CD4-positive, alpha-beta T cell treated with Interleukin-12 subunit alpha and Interleukin-12 subunit beta, for 1 hour (primary cell): ENCODE measurements at regions not wholly inside any gene's neighbourhood (a gene's known extent, or its start where the extent isn't known, plus 50 kb on each side); places are given as distances from the start of the nearest gene placed in this dataset.

Source experiments
- DNase-seq: peaks from one replicate; pipeline ENCODE4 v3.0.0-alpha.2; 2020

GRCh38 chr10:128471151-128471550 lies 344.9 kb upstream of the MKI67 start:
- no peak for DNase-seq

GRCh38 chr10:128472196-128472595 lies 346.0 kb upstream of the MKI67 start:
- DNase-seq, result no peak

DNA sequence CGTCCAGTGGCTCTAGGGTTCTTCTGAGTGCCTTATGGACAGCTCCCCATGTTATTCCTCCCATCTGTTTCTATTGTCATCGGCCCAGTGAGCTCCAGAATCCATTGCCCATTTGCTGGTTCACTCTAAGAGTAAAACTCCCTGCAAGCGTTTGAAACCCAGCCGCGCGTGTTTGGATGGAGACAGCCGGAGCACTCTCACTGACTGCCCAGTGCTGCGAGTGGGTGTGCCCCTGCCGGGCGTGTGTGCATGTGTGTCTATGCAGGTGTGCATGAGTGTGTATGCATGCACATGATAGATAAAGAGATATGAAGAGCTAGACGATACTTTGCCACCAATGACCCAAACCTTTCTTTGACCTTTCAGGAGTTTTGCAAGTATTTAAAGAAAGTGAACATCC lies 347.2 kb upstream of the MKI67 start:
- DNase-seq, result no peak

- DNase-seq, result no peak
Measured at GRCh38 chr10:128473911-128474310, 347.7 kb upstream of the MKI67 start.

DNA sequence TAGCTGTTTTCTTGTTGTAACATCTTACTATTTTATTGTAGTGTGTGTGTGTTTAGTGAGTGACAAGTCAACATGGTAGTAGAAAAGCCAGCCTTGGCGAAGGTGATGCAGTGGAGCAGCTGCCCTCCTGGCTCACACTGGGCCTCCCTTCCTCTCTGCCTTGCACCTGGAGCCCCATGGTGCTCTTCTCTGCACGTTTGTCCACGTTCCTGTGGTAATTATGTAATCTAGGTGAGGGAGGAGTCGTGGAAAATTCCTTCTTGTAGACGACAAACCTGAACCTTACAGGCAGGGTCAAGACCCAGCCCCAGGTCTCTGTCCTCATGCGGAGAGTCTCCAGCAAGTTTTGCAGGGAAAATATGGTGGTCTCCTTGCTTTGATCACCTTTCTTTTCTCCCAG lies 348.3 kb upstream of the MKI67 start:
- DNase-seq, result no peak

DNA sequence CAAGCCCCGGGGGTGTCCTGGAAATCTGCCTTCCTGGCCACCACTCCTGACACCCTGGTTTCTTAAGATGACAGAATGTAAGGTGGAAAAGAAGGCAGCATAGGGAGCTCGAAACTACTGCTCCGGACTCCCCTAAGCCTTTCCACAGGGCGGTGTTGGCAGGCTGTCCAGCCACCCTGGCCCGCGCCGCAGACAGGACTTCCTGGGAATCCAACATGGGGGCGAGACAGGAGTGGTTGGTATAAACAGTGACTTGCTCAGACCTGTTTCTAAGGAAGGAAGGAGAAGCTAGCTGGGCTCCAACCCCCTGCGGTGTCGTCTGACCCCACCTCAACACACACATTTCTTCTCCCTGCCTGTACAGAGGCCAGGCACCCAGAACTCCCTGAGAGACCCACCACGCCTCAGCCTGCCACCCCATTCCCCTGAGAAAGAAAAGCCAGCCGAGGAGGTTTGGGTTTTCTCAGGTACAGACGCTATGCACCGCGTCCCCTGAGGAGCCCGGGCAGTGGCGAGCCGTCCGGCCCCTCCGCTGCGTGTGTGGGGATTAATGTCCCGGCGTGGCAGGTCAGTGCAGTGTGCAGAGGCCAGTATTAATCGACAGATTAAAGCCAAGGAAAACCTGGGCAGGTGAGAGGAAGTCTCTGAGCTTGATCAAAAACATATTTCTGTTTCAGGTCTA lies 349.6 kb upstream of the MKI67 start:
- DNase-seq, result no peak

- no peak for DNase-seq
Measured at GRCh38 chr10:128476368-128476725, 350.1 kb upstream of the MKI67 start.

DNA sequence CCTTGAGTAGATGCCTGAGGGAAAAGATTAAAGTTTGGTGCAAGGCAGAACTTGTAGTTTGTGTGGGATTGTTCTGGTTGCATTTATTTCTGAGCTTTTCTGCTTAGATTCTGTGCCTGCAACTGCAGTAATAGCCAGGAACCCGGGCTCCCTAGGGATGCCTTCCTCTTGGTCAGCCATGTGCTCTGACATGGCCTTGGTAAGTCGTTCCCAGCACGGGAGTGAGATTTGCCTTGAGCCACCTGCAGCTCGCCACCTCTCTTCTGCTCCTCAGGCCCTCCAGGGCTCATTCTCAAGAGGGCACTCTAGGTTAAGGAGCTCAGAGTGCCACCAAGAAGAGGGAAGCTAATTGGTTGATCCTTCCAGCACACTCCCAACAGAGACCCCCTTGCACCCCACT lies 350.6 kb upstream of the MKI67 start:
- DNase-seq, result no peak

DNA sequence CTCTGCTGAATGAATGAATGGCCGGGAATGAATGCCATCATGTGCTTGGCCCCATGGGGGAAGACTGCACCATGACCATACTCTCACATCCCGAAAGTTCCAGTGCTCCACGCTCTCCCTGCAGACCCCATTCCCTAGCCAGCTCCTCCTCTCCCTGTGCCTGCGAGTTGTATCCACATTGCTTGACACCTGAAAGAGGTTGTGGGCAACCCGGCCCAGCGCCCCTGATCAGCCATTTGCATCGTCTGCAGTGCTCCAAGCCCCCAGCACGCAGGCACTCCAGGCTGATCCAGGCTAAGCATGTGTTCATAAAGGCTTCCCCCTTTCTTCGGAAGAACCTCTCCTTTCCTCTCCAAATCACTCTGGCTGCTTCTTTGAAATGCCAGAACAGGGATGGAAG lies 354.4 kb upstream of the MKI67 start:
- no peak for DNase-seq

DNA sequence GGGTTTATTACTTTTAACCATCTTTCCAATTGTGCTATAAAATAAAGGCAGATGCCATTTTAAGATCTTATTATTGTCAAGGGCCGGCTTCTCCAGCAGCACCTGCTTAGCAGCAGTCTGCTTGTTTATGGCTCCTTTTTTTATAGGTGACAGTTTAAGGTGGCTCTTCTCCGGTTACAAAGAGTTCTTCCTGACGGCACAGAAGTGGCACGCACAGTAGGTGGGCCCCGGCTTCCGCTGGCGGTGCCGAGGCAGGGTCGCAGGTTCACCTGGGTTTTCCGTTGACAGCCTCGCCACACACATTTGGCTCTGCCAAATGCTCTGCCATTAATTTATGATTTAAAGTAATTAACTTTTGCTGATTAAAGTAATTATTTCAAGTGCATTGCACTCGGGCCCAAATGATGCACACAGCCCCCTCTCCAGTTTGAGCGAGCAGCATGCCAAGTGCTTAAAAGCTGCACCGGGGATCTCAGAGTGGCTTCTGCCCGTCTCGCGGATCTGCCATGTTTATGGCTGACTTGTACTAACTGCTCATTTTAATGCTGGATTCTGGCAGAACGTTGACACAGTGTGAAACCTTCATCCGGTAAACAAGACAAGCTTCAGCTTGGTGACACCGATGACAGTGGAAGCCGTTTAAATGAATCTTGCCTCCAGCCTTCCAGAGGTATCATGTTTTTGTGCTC lies 355.1 kb upstream of the MKI67 start:
- DNase-seq, result no peak

DNA sequence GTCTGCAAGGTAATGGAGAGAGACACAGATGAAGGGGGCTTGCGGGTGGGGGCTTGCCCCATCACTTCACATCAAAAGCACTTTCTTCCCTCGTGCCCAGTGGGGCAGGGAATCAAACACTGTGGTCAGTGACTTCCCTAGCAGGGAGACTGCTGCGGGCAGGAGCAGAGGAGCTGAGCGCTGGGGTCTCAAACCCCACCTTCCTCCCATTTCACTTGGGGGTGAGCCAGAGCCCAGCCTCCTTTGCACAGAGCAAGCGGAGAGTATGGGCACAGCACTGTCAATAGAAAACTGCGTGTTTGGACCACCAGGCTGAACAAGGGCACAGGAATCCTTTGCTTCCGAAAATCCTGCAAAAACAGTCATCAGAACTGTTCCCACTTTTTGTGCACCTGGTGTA lies 355.8 kb upstream of the MKI67 start:
- DNase-seq, result no peak

- no peak for DNase-seq
Measured at GRCh38 chr10:128483216-128483615, 357.0 kb upstream of the MKI67 start.

DNA sequence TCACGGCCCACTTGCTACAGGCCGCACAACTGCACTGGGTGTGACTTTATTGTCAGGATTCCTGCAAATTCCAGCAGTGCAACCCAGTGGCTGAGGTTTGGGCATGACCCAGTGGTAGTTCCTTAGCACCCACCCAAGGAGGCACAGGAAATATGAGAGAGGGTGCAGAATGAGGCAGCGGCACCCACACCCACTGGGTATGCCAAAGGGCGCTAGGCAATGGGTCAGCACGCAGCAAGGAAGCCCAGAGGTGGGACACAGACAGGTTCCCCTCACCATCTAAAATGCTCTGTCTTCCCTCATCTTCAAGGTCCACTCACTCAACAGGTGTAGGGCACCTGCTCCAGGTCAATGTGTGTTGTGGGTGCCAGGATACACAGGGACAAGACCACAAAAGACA lies 357.8 kb upstream of the MKI67 start:
- DNase-seq, result no peak

GRCh38 chr10:128485701-128486235 lies 359.5 kb upstream of the MKI67 start:
- DNase-seq, result no peak

GRCh38 chr10:128487517-128487916 lies 361.3 kb upstream of the MKI67 start:
- DNase-seq, result no peak

- DNase-seq, result no peak
Measured at GRCh38 chr10:128489324-128490247, 363.4 kb upstream of the MKI67 start.

DNA sequence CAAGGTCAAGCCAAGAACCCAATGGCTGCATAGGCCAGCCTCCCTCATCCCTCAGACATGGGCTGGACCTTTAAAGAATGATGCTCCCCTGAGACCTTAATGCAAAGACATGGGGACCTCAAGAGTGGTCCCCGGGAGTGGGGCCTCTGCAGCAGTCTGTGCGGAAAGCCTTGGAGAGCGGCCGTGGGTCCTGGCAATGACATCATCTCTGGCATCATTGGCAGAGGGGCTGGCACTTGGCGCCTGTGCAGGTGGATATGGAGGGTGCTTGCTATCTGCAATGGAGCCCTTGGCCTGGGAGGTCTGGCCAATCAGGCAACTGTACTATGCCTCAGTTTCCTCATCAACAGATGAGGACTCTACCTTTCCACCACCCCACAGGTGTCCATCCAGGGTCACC lies 365.5 kb upstream of the MKI67 start:
- no peak for DNase-seq

DNA sequence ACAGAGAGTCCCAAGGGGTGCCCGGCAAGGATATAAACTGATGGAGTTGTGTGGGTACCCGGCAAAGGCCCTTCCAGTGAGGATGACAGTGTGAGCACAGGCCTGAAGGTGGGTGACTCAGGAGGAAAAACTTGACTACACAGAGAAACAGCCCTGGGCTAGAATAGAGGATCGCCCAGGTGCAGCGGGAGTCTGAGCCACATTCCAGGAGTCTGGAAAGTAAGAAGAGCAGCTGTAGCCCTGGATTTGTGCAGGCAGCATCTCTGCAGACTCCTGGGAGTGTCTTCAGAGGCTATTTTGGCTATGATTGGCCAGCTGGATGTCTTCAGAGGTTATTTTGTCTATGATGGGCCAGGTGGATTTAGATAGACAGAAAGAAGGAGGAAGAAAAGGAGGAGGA lies 367.6 kb upstream of the MKI67 start:
- DNase-seq, result no peak

- DNase-seq, result no peak
Measured at GRCh38 chr10:128494665-128495064, 368.4 kb upstream of the MKI67 start.

DNA sequence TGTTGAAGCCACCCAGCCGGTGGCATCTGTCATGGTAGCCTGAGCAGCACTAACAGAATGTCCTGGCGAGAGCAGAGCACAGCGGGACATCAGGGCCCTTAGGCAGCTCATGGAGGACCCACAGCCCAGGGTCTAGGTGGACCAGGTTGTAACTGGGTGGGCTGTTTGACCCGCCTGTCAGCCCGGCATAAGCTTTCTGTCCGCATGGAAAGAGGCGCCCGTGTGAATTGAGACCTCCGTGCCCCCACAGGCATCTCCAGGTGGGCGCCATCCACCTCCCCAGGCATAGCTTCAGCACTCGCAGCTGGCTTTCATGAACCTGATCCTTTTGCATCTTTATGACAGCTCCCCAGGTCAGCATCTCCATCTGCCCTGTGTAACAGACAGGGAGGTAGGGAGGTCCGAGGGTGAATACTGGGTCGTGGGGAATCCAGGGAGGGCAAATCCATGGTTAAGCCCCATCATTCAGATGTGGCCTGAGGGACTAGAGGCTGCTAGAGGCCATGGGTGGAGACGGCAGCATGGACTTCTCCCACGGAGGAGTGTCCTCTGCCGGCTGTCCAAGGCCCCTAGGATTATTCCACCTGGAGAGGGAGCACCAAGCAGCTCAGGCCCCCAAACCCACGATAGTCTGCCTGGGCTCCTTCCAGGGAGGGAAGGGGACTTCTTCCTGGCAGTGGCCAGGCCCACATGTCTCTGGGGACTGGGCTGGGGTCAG lies 371.6 kb upstream of the MKI67 start:
- no peak for DNase-seq

DNA sequence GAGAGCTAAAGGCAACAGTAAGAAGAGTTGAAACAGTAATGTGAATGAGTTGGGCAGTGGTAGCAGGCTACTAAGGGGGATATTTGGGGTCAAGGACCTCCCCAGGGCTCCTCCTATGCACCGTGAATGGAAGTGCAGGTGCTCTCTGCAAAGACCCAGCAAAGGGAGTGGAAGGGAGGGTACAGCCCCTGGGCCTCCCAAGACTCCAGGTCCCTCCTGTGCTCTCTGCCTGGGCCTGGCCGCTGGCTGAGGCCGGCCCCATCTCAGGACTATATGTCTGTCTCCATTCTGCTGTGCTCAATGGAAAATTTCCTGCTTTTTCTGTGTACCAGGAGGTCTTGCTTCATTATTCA lies 372.1 kb upstream of the MKI67 start:
- no peak for DNase-seq

- DNase-seq, result no peak
Measured at GRCh38 chr10:128498746-128499145, 372.5 kb upstream of the MKI67 start.

DNA sequence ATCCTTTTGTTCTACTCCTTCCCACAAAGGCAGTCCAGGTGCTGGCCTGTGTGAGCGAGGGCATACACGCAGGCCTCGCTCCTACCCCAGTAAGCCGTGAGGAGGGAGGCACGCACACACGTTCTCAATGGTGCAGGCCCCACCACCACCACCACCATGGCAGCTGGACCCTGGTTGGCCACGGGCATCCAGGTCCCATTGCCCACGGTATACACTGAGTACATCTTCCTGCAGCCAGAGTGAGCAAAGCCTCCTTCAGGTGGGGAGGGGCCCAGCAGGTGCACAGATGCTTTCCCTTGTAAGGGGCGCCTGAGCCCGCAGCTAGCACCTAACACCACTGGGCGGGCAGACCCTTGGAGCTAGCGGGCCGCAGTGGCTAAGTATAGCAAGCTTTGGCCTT lies 373.3 kb upstream of the MKI67 start:
- no peak for DNase-seq
